ENCODE measurements at regions not wholly inside any gene's neighbourhood (a gene's known extent, or its start where the extent isn't known, plus 50 kb on each side); places are given as distances from the start of the nearest gene placed in this dataset.

GRCh38 chr6:19892260-19892659, 55.1 kb downstream of the ID4 start:
- Histone ChIP-seq H3K27ac (ENCODE audit: low read length) (peak overlapping the region; percentile 66), H3K27me3 (ENCODE audit: low read length) (no peaks in the 10 kb centered on the region), H3K9me3 (ENCODE audit: low read length) (no peaks in the 10 kb centered on the region), H3K4me1 (ENCODE audit: insufficient read depth, low read length) (peaks cover 36% of the 10 kb centered on the region), H3K36me3 (ENCODE audit: low read depth, low read length) (no peaks in the 10 kb centered on the region), H2AFZ (ENCODE audit: low read length) (peak overlapping the region; percentile 35; the same call in 1 of the 2 replicates), H3K4me2 (ENCODE audit: low read length) (peak overlapping the region; percentile 74), H3K4me3 (ENCODE audit: low read length) (peak overlapping the region; percentile 34; the same call in 1 of the 2 replicates), H4K20me1 (ENCODE audit: low read length) (no peaks in the 10 kb centered on the region), H3K79me2 (ENCODE audit: low read length) (no peaks in the 10 kb centered on the region), H3F3A (ENCODE audit: low read length, unreplicated experiment) (no peaks in the 10 kb centered on the region), H3K9me2 (replicated peaks; ENCODE audit: low read length) (no peaks in the 10 kb centered on the region), H3K9ac (ENCODE audit: low read length) (no peak overlapping the region)
- no TSS peak for BruUV-seq (replicated peaks)
- ChIA-PET CTCF (no interaction called here), POLR2A (ENCODE audit: unreplicated experiment) (no interaction called here)
- ATAC-seq, result peak; percentile 99
- peak; percentile 97 for DNase-seq
- TF ChIP-seq EZH2phosphoT487 (IDR thresholded peaks at IDR 0.05; ENCODE audit: borderline replicate concordance, low read length) (no peak), CTCF (conservative IDR thresholded peaks at IDR 0.05; ENCODE audit: low read depth, low read length) (no peak), EZH2 (IDR thresholded peaks at IDR 0.05; ENCODE audit: low read length, unreplicated experiment) (no peak)
- intact Hi-C loops (cut with micrococcal nuclease), result no loop called here

DNA sequence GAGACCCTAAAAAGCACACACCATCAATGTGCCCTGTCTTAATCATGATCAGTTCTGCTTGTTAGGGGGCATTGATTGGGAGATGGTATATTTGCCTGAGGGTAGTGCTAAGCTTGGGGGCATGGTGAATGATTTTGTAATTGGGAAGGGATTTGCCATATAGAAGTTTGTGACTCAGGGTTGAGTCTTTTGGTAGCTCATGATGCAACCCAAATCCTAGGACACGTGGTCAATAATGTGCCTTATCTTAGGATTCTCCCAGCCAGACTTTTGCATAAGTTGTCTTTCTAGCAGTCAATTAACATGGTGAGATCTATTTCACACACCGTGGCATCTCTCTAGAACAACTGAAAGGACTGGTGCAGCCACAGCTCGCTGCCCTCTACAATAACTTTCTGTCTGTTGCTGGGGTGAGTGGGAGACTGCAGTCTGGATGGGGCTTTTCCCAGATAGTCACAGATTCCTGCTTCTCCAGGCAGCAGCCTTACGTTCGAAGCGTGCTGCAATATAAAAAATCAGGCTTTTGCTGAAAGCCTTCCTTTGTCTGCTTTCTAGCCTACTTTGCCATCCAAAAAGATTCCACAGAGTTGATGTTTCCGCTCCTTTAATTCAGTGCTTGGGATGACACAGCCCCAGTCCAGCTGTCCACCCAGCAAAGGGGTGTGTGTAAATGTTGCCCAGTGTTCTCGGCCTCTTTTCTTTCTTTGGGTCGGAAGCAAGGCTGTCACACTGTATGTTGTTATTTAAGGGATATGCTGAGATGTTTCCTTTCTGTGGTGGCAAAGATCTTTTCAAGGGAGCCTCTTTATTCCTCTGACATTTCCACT, 58.9 kb downstream of the ID4 start:
- Histone ChIP-seq H4K20me1 (ENCODE audit: low read length) (no peaks in the 10 kb centered on the region), H3K4me3 (ENCODE audit: low read length) (no peak overlapping the region), H3K27ac (ENCODE audit: low read length) (no peak overlapping the region), H3K4me1 (ENCODE audit: insufficient read depth, low read length) (peaks cover 29% of the 10 kb centered on the region), H3K9ac (ENCODE audit: low read length) (no peak overlapping the region), H3K9me3 (ENCODE audit: low read length) (no peaks in the 10 kb centered on the region), H3K4me2 (ENCODE audit: low read length) (no peak overlapping the region), H2AFZ (ENCODE audit: low read length) (no peak overlapping the region), H3K9me2 (replicated peaks; ENCODE audit: low read length) (no peaks in the 10 kb centered on the region), H3K79me2 (ENCODE audit: low read length) (no peaks in the 10 kb centered on the region), H3K27me3 (ENCODE audit: low read length) (no peaks in the 10 kb centered on the region), H3F3A (ENCODE audit: low read length, unreplicated experiment) (no peaks in the 10 kb centered on the region), H3K36me3 (ENCODE audit: low read depth, low read length) (no peaks in the 10 kb centered on the region)
- TF ChIP-seq EZH2 (IDR thresholded peaks at IDR 0.05; ENCODE audit: low read length, unreplicated experiment), result no peak
- TF ChIP-seq EZH2phosphoT487 (IDR thresholded peaks at IDR 0.05; ENCODE audit: borderline replicate concordance, low read length), result no peak
- no peak for TF ChIP-seq CTCF (conservative IDR thresholded peaks at IDR 0.05; ENCODE audit: low read depth, low read length)
- ATAC-seq (no peak), DNase-seq (peak; percentile 38)
- POLR2A ChIA-PET (ENCODE audit: unreplicated experiment), result no interaction called here
- no TSS peak for BruUV-seq (replicated peaks)
- CTCF ChIA-PET, result no interaction called here
- intact Hi-C loops (cut with micrococcal nuclease), result no loop called here

DNA sequence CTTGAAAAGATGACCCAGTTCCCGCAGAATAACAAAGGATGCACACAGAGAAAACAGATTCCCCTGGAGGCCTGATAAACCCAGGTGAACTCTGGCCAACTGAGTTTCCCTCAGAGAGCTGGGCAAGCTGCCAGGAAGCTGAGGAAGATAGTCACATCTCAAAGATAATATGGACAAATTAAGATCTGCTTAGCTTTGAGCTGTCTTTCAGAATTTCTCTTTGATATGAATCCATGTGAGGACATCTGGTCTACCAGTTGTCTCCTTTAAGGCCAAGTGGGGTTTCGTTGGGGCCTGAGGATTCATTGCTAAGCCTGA, 59.5 kb downstream of the ID4 start:
- Histone ChIP-seq H3K36me3 (ENCODE audit: low read depth, low read length) (no peaks in the 10 kb centered on the region), H3K27me3 (ENCODE audit: low read length) (no peaks in the 10 kb centered on the region), H3K4me1 (ENCODE audit: insufficient read depth, low read length) (peaks cover 25% of the 10 kb centered on the region), H3K4me2 (ENCODE audit: low read length) (no peak overlapping the region), H3K9ac (ENCODE audit: low read length) (no peak overlapping the region), H3K79me2 (ENCODE audit: low read length) (no peaks in the 10 kb centered on the region), H2AFZ (ENCODE audit: low read length) (no peak overlapping the region), H3K9me3 (ENCODE audit: low read length) (no peaks in the 10 kb centered on the region), H3F3A (ENCODE audit: low read length, unreplicated experiment) (no peaks in the 10 kb centered on the region), H3K27ac (ENCODE audit: low read length) (no peak overlapping the region), H3K9me2 (replicated peaks; ENCODE audit: low read length) (no peaks in the 10 kb centered on the region), H4K20me1 (ENCODE audit: low read length) (no peaks in the 10 kb centered on the region), H3K4me3 (ENCODE audit: low read length) (no peak overlapping the region)
- intact Hi-C loops (cut with micrococcal nuclease), result no loop called here
- POLR2A ChIA-PET (ENCODE audit: unreplicated experiment), result no interaction called here
- TF ChIP-seq EZH2phosphoT487 (IDR thresholded peaks at IDR 0.05; ENCODE audit: borderline replicate concordance, low read length) (no peak), CTCF (conservative IDR thresholded peaks at IDR 0.05; ENCODE audit: low read depth, low read length) (no peak), EZH2 (IDR thresholded peaks at IDR 0.05; ENCODE audit: low read length, unreplicated experiment) (no peak)
- ATAC-seq, result no peak
- no TSS peak for BruUV-seq (replicated peaks)
- DNase-seq, result peak; percentile 11
- CTCF ChIA-PET, result no interaction called here
